GM18517 (cell line): ENCODE measurements at regions not wholly inside any gene's neighbourhood (a gene's known extent, or its start where the extent isn't known, plus 50 kb on each side); places are given as distances from the start of the nearest gene placed in this dataset.
"Not testable (repeated sequence)": the region's sequence is repeated elsewhere in the genome, so short reads cannot be mapped to it uniquely, and the experiment has no call there.

Experiments
- ATAC-seq: cut with Tn5 transposase; IDR thresholded peaks from one replicate; pipeline ENCODE4 v1.9.1; 2021; ENCODE audit warnings: mild to moderate bottlenecking, moderate library complexity; ENCODE audit not compliant: unreplicated experiment

DNA sequence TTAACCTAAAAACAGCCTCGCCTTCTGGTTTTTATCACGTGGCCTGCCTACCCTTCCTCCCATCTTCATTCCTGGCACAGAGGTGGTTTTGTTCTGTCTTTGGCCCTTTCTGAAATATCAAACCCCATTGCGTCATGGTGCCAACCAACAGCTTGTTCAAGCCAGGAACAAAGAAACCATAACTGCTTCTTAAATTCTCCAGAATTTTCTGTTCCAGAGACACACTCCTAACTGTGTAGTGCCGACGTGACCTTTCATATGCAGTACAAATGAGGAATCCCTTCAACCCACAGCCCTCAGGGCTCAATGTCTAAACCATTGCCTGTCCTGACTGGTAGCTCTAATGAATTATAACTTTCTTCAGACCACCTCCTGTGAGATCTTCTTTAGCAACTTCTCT, 82.2 kb upstream of the TNP1 start:
- ATAC-seq, result no peak

DNA sequence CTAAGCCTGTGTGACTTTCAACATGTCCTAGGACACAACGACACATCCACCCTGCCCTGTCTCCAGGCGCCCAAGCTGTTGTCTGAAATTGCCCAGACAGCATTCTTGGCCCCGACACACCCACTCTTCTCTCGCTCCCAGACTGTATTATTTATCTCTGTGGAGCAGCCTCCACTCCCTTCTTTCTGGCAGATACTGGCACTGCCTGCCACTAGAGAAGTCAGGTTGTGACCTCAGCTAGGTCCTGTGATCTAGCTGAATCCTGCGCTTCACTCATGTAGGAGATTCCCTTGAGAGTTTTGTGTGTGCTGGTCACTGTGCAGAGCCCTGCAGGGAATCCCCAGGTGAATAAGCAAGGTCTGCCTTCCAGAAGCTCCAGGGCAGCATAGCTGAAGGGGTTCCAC, 77.1 kb upstream of the TNP1 start:
- no peak for ATAC-seq

DNA sequence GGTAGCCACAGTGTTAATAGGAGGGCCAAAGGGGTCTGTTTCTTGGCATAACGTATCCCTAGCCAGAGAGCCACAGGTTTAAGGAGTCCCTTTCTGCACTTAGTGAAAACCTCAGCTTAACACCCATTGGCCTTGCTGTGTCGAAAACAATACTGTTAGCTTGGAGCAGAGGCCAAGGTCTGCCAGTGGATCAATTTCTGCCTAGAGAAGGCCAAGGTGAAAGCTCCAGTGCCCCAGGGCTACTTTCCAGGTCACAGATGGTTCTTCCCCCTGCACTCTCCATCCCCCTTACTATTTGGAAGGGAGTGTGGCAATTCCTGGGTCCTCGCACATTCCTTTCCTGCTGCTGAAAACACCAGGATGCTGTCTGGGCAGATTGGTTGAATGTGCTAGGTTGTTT, 74.8 kb upstream of the TNP1 start:
- no peak for ATAC-seq

DNA sequence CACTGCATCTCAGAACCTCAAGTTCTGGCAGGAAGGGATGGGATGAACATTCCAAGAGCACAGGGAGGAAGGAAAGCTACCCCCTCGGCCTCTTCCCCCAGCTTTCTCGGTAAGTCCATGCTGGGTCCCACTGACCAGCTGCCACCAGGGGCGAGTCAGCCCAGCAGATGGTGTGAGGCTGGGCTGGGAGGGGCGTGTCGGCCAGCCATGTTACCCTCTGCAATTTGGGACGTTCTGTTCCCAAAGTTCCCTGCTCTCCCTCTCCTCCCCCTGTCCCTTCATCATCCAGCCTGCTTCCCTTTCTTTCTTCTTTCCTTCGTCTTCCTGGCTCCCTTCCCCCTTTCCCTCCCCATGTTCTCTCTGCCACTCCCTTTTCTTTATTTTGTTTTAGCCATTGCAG, 74.3 kb upstream of the TNP1 start:
- no peak for ATAC-seq

DNA sequence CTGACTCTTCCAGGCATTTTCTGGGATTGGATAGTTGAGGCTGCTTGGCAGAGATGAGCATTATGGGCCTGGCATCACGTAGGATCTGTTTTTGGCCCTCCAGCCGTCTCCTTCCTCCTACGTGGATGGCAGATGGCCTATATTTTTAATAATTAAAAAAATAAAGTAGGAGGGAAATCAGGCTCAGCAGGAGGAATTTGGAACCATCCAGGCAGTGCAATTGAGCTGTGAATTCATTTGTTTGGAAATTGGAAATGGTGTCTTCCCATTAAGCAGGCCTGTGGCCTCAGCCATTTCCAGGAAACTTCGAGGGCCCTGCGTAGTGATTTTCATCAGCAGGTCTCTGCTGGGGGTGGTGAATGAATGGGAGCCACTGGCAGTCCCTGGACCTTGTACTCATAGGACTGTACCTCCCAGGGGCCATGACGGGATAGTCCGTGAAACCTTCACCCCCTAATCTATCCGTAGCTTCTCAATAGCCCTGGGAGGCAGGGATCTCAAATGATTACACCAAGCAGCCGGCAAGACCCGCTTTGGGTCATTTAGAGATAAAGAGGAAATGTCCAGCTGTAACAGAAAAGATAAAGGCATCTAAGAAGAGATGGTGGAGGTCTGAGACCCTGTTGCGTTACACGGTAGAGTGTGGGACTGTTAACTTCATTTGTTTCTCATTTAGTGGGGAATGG, 73.1 kb upstream of the TNP1 start:
- no peak for ATAC-seq

DNA sequence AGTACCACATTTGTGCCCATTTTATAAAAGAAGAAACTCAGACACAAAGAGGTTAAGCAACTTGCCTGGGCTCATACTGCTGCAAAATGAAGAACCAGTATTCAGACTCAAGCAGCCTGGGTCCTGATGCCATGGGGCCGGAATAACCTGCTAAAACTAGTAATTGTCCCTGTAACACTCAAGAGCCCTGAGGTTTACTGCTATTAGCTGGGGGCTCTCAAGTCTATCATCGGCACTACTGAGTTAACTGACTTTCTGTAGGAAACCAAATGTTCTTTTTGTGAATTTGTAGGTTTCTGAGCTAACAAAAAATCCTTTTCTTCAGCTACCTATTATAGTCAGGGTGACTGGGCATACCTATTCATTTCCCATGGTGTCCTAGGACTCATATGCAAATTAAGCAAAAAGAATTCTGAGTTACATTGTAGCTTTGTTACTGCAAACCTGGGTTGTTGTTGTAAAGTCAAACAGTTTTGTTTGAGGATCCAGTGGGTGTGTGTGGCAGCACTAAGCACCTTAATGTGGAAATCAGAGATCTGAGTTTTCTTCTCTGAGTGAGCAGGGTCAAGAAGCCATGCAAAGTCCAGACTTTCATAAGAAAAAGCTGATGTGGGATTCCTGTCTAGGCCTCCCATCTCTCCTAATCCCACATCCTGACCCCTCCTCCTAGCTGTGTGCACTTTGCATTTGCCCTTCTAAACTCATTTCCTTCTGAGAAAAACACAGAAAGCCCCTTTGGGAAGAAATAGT, 72.4 kb upstream of the TNP1 start:
- ATAC-seq, result no peak

DNA sequence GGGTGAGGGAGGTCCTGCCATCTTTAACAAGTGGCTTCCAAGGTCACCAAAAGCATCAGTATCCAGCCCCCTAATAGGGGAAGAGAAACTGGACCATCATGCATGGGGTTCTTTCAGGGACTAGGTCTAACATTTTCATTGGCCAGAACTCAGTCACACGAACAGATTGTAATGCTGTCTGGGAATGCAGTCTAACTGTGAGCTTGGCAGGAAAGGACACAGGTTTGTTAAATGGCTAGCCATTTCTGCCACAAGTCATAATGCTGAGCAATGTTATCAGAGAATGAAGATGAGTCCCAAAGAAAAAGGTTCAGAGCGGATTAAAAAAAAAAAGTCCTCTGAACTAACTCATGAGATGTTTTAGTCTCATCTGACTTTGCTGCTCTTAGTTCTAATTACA, 70.9 kb upstream of the TNP1 start:
- no peak for ATAC-seq

DNA sequence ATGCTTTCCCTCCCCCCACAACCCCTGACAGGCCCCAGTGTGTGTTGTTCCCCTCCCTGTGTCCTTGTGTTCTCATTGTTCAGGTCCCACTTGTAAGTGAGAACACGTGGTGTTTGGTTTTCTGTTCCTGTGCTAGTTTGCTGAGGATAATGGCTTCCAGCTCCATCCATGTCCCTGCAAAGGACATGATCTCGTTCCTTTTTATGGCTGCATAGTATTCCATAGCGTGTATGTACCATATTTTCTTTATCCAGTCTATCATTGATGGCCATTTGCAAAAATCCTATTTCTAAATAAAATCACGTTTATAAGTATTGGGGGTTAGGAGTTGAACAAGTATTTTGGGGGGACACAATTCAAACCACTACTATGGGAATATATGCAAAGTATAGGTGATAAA, 69.5 kb upstream of the TNP1 start:
- ATAC-seq, result not testable (repeated sequence)

DNA sequence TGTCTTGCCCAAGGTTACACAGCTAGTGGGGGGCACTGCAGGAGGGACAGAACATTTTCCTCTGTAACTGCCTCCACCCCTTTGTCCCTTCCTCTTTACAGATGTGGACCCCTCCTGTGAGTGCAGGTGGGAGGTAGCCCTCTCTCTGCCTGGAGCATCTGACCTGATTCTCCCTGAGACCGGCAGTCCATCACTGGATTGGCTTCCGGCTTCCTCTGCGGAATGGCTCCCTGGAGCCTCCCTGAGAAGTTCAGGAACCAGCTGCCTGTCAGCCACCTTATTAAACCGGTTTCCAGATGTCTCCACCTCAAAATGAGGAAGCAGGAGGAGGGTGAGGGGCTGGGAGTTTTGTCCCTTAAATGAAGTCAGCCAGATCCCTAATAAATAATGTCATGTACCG, 67.3 kb upstream of the TNP1 start:
- ATAC-seq, result no peak

DNA sequence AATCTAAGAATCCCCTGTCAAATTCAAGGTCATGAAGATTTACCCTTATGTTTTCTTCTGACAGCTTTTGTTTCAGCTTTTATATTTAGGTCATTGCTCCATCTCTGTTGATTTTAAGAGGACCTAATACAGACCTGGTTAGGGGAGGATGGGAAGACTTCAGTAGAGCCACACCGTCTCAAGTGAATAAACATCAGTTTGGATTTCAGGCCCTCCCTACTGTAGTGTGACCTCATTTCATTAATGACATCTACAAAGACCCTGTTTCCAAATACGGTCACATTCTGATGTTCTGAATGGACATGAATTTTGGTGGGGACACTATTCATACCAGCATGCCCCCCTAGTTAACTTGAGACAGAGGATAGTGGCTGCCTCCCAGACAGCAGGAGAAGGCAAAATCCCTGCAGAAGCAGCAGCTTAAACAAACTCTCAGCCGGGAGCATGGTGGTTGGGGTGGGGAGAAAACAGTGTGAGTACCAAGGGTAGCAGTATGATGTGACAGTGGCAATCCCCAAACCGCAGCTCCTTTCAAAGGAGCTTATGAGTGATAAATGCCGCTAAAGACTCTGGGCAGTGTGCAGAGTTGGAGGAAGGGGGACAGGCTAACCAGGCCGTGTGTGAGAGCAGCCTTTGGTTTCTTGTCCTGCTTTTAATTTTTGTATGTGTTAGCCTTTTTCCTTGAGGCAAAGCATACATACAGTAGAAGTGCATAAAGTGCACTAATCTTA, 65.9 kb upstream of the TNP1 start:
- ATAC-seq, result no peak

DNA sequence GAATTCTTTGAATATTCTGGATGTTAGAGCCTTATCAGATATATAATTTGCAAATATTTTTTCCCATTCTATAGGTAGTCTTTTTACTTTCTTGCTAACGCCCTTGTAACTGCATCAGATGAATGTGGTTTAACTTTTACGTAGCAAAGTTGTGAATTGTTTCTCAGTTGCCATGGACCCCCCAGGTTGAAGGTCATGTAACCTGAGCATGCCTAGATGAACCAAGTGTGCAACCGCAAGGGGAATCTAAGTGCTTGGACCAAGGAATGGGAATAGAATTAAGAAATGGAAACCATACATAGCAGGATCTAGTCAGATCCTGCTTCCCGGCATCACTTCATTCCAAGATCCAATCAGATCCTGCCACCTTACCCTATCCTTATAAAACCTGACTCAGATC, 65.1 kb upstream of the TNP1 start:
- ATAC-seq, result no peak

DNA sequence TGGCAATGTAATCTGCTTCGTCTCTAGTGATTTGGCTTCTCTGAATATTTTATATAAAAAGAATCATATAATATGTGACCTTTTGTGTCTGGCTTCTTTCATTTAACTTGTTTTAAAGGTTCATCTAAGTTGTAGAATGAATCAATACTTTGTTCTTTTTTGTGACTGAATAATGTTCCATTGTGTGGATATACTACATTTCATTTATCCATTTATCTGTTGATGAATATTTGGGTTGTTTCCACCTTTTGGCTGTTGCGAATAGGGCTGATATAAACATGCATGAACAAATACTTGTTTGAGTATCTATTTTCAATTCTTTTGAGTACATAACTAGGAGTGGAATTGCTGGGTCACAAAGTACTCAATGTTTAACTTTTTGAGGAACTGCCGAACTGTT, 63.8 kb upstream of the TNP1 start:
- no peak for ATAC-seq

DNA sequence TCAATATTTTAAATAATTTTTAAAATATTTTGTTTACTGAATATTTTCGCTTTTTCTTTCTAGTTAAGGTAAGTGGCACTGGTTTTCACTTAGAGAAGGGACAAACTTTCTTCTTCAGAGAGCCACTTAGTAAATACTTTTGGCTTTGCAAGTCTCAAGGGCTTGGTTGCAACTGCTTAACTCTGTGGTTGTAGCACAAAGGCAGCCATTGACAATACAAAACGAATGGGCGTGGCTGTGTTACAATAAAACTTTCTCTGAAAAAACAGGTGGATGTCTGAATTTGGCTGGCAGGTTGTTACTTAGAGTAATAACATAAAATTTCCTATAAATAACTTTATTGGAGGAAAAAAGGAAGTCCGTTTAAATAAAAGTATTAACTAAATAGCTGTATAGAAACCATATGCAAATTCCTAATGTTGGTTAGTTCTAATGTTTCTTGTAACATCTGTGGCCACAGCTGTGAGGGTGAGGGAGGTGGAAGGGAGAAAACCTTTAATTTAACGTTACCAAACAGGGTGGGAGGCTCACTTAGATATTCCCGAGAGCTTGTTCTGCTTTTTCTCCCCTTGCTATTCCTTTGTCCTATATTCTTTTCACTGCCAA, 62.4 kb upstream of the TNP1 start:
- peak; percentile 67 for ATAC-seq

DNA sequence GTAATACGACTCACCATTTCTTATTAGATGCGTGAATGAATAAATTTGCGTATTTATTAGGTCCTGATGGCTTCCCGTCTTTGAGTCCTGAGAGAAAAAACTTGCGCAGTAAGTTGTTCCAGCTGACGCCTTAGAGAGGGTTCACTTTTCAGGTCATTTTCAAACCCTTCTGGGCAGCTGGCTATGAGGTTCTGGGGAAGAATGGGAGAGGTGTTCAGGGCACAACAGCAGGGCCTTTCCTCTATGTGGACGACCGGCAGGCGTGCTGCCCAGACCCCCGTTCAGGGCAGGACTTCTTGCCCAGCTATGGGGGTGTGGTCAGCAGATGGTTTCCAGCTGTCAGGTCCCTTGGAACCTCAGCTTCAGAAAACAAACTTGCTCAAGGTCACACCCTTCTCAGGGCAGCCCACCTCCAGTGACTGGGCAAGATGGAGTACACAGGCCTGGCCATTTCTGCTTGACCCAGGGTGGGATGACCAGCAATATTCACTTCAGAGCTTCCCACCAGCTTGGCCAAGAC, 61.1 kb upstream of the TNP1 start:
- no peak for ATAC-seq

DNA sequence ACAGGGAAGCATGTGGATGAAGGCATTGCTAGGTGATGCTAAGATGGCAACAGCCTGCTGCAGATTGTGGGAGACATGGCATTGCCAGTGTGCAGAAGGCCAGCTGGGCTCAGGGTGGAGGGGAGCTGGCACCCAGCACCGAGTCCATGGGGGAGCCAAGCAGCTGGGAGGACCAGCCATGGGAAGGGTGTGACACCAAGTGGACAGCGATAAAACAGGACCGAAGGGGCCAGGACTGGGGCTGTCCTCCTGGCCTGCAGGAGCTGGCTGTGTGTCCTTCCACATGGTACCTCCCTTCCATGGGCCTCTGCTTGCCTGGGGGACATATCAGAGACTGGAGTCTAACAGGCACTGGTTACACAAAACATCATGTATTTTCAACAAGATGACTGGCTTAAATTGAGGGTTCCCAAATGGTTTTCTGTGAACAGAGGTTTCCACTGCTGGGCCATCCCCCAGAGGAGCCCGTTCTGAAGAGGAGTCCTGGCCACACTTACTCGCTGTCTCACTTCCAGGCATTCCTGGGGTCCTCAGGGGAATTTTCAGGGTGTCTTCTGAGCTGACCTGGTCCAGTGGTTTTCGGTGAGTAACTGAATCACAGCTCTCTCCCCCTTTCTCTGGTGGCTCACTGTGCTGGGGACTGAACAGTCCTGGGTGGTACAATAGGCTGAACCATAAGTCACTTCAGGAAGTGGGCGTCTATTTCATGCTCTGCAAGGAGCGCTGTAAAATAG, 60.4 kb upstream of the TNP1 start:
- ATAC-seq, result no peak

DNA sequence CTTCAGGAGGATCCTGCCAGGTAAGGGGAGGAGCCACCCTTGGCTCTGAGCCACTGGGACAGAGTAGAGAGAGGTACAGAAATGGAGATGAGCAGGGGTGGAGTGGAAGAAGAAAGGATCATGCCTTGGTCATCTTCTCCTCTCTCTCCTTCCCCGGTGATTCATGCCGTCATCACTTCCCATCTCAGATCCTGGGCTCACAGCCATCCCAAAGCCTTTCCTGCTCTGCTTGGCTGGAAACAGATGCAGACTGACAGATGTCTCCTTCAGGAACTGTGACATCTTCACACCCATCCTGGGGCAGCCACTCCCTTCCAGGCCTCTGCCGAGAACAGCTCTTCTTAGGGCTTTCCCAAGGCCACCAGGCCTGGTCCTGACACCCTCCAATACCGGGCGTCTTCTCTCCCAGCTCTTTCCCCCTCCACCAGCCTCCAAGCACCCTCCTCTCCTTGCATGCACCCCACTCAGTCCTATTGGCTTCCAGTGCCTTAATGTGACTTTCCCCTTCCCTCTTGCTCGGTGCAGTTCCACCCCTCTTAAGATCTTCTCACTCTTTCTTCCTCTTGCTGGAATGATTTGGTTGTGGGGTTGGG, 58.3 kb upstream of the TNP1 start:
- ATAC-seq, result no peak

DNA sequence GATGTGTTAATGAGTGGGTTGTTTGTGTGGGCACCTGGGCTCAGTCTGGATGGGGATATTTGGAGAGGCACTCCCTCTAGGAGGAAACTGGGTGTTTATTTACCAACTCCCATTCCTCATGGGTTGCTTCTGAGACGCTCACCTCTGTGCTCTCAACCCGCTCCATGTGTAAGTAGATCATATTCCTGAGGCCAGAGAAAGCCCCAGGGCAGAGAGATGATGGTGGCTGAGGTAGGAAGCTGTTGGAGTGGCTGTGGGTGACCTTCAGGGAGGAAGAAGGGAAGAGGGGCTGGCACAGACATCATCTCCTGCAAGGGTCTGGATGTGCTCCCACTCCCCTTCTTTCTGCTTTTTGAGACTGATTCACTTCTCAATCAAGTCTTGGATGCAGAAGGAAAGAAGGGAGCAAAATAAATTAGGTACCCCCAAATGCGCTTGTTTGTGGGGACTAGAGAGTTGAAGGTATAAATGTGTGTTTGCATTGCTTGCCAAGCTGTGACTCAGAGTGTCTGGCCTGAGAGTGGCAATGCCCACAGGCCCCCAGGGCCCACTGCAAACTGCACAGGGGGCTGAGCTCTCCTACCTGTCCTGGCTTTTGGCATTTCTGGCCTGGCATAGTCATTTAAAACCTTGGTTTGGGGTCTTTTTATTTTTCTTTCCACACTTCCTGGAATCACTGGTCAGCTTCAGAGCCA, 57.2 kb upstream of the TNP1 start:
- ATAC-seq, result no peak

DNA sequence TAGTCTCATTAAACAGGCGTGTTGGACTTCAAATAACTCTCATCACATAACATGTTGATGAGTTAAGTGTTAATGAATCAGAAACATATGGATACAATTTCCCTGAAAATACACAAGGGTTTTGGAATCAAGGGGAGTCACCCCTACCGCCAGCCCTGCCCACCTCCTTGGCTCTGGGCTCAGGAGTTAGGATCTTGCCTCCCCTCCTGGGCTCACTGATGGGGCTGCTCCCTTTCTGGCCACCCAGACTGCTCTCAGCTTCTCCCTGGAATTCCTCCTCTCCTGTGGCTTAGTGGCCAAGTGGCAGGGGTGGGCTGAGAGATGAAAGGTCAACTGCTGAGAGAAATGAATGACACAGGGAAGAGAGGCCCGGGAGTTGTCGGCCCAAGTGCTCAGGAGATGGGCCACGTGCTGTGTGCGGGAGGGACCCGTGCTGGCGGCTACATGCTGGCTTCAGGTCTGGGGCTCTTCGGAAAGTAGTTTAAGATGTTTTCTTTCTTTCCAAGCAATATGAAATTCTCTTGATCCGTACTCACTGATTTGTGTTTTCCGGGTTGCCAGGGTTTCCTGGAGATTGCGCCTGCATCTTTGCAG, 55.8 kb upstream of the TNP1 start:
- no peak for ATAC-seq

DNA sequence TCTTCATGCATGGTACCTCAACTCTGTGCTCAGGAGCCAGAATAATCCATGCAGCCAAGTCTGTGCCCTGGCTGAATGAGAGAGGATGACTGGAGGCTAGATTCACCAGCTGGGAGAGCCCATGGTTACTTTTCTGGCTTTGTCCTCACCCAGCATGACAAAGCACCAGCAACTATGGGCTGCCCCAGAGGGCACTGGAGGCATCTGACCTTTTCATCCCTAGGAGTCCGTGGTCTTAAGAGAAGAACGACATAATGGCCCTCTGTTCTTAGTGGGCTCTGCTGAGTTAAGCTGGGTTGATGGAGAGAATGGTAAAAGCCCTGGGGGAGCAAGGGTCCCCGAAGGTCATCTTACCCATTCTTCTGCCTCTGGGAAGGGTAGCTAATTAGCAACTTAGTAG, 54.6 kb upstream of the TNP1 start:
- ATAC-seq, result no peak
